Vagina (tissue), 2 donors: ENCODE measurements at regions not wholly inside any gene's neighbourhood (a gene's known extent, or its start where the extent isn't known, plus 50 kb on each side); places are given as distances from the start of the nearest gene placed in this dataset.

Source experiments
- DNase-seq, 2 donors: peaks; one replicate each; pipeline ENCODE4 v3.0.0-alpha.2; 2017; ENCODE audit errors: extremely low spot score in 2 of 2
- H3K27ac ChIP-seq: fragments of 200-600 bp; sonication (generic); one replicate; pipeline ENCODE4 v1.5.1; 2019
- H3K27me3 ChIP-seq: fragments of 200-600 bp; sonication (generic); one replicate; pipeline ENCODE4 v1.5.1; 2019
- H3K36me3 ChIP-seq, 2 donors: fragments of 200-600 bp; sonication (generic); one replicate each; pipeline ENCODE4 v1.5.1; 2017 to 2019
- H3K4me1 ChIP-seq: fragments of 200-600 bp; sonication (generic); one replicate; pipeline ENCODE4 v1.5.1; 2019
- H3K4me3 ChIP-seq, 2 donors: fragments of 200-600 bp; sonication (generic); 1 replicate in 1 of 2; 2 replicates in 1 of 2; pipeline ENCODE4 v1.5.1; 2016 to 2019
- H3K9me3 ChIP-seq: fragments of 200-600 bp; sonication (generic); one replicate; pipeline ENCODE4 v1.5.1; 2019
- CTCF ChIP-seq, 3 experiments: fragments of 450-650 bp in 2 of 3; fragments of 200-600 bp in 1 of 3; sonication (generic) in 1 of 3; IDR thresholded peaks; one replicate each; pipeline ENCODE4 v1.5.1; 2017 to 2019; ENCODE audit warnings: antibody characterized with exemption in 3 of 3, mild to moderate bottlenecking in 2 of 3, moderate library complexity in 2 of 3
- POLR2A ChIP-seq, 2 donors: fragments of 450-650 bp; IDR thresholded peaks; one replicate each; pipeline ENCODE4 v1.6.1; 2017; ENCODE audit warnings: antibody characterized with exemption in 2 of 2, mild to moderate bottlenecking in 2 of 2, moderate library complexity in 2 of 2
- POLR2AphosphoS5 ChIP-seq, 2 donors: sonication (generic); formaldehyde crosslinking; IDR thresholded peaks; one replicate each; pipeline ENCODE4 v1.9.0; 2017; ENCODE audit warnings: antibody characterized with exemption in 2 of 2, mild to moderate bottlenecking in 2 of 2, low read depth in 1 of 2; ENCODE audit not compliant: insufficient read depth in 1 of 2
- intact Hi-C: fragments of 100-400 bp; cut with DNase I; formaldehyde crosslinking; loops from one replicate; pipeline ENCODE4 v1.15.1; 2023

- Histone ChIP-seq H3K27ac (no peak overlapping the region), H3K27me3 (no peaks in the 10 kb centered on the region), H3K4me1 (no peaks in the 10 kb centered on the region), H3K9me3 (no peaks in the 10 kb centered on the region), H3K4me3 (no peak overlapping the region), H3K36me3 (no peaks in the 10 kb centered on the region)
- TF ChIP-seq POLR2A (IDR thresholded peaks at IDR 0.05) (no peak), POLR2AphosphoS5 (IDR thresholded peaks at IDR 0.05; ENCODE audit: insufficient read depth in 1 of 2, low read depth in 1 of 2) (no peak)
- intact Hi-C loops, result no loop called here
- no peak for DNase-seq
Observed at GRCh38 chr13:62697701-62698100, 1282.1 kb upstream of the PCDH20 start.

- TF ChIP-seq POLR2AphosphoS5 (IDR thresholded peaks at IDR 0.05; ENCODE audit: insufficient read depth in 1 of 2, low read depth in 1 of 2) (no peak), POLR2A (IDR thresholded peaks at IDR 0.05) (no peak), CTCF (IDR thresholded peaks at IDR 0.05) (no peak)
- no peaks in the 10 kb centered on the region for H3K27me3 ChIP-seq
- intact Hi-C loops, result no loop called here
- H3K4me3 ChIP-seq, result no peak overlapping the region
- no peak for DNase-seq
- no peaks in the 10 kb centered on the region for H3K9me3 ChIP-seq
- H3K27ac ChIP-seq, result no peak overlapping the region
- H3K36me3 ChIP-seq, result no peaks in the 10 kb centered on the region
- no peaks in the 10 kb centered on the region for H3K4me1 ChIP-seq
Observed at GRCh38 chr13:62696490-62696889, 1280.8 kb upstream of the PCDH20 start.

GRCh38 chr13:62687732-62688131, 1272.1 kb upstream of the PCDH20 start:
- H3K27ac ChIP-seq, result no peak overlapping the region
- no peak overlapping the region for H3K4me3 ChIP-seq
- intact Hi-C loops, result no loop called here
- DNase-seq, result no peak
- no peaks in the 10 kb centered on the region for H3K27me3 ChIP-seq
- no peaks in the 10 kb centered on the region for H3K36me3 ChIP-seq
- H3K9me3 ChIP-seq, result no peaks in the 10 kb centered on the region
- no peaks in the 10 kb centered on the region for H3K4me1 ChIP-seq
- no peak for TF ChIP-seq CTCF (IDR thresholded peaks at IDR 0.05)
- TF ChIP-seq POLR2A (IDR thresholded peaks at IDR 0.05), result no peak
- TF ChIP-seq POLR2AphosphoS5 (IDR thresholded peaks at IDR 0.05; ENCODE audit: insufficient read depth in 1 of 2, low read depth in 1 of 2), result no peak

- H3K27me3 ChIP-seq, result no peaks in the 10 kb centered on the region
- H3K4me3 ChIP-seq, result no peak overlapping the region
- no peak for DNase-seq
- H3K36me3 ChIP-seq, result no peaks in the 10 kb centered on the region
- no peaks in the 10 kb centered on the region for H3K4me1 ChIP-seq
- intact Hi-C loops, result no loop called here
- H3K27ac ChIP-seq, result no peak overlapping the region
- H3K9me3 ChIP-seq, result no peaks in the 10 kb centered on the region
- TF ChIP-seq POLR2A (IDR thresholded peaks at IDR 0.05) (no peak), CTCF (IDR thresholded peaks at IDR 0.05) (no peak), POLR2AphosphoS5 (IDR thresholded peaks at IDR 0.05; ENCODE audit: insufficient read depth in 1 of 2, low read depth in 1 of 2) (no peak)
Observed at GRCh38 chr13:62684359-62684758, 1268.7 kb upstream of the PCDH20 start.

GRCh38 chr13:62682788-62683187, 1267.1 kb upstream of the PCDH20 start:
- no peak for TF ChIP-seq CTCF (IDR thresholded peaks at IDR 0.05)
- TF ChIP-seq POLR2AphosphoS5 (IDR thresholded peaks at IDR 0.05; ENCODE audit: insufficient read depth in 1 of 2, low read depth in 1 of 2), result no peak
- TF ChIP-seq POLR2A (IDR thresholded peaks at IDR 0.05), result no peak
- DNase-seq, result no peak
- no peak overlapping the region for H3K4me3 ChIP-seq
- no peaks in the 10 kb centered on the region for H3K4me1 ChIP-seq
- no peaks in the 10 kb centered on the region for H3K9me3 ChIP-seq
- no peaks in the 10 kb centered on the region for H3K36me3 ChIP-seq
- H3K27me3 ChIP-seq, result no peaks in the 10 kb centered on the region
- H3K27ac ChIP-seq, result no peak overlapping the region
- intact Hi-C loops, result no loop called here

- H3K4me1 ChIP-seq, result no peaks in the 10 kb centered on the region
- H3K27ac ChIP-seq, result no peak overlapping the region
- no peak for DNase-seq
- H3K27me3 ChIP-seq, result no peaks in the 10 kb centered on the region
- no peaks in the 10 kb centered on the region for H3K9me3 ChIP-seq
- H3K4me3 ChIP-seq, result no peak overlapping the region
- no peaks in the 10 kb centered on the region for H3K36me3 ChIP-seq
- intact Hi-C loops, result no loop called here
- TF ChIP-seq POLR2A (IDR thresholded peaks at IDR 0.05), result no peak
- TF ChIP-seq POLR2AphosphoS5 (IDR thresholded peaks at IDR 0.05; ENCODE audit: insufficient read depth in 1 of 2, low read depth in 1 of 2), result no peak
- TF ChIP-seq CTCF (IDR thresholded peaks at IDR 0.05), result no peak
Observed at GRCh38 chr13:62678039-62678438, 1262.4 kb upstream of the PCDH20 start.
